HUDEP-2 (cell line): ENCODE measurements at regions not wholly inside any gene's neighbourhood (a gene's known extent, or its start where the extent isn't known, plus 50 kb on each side); places are given as distances from the start of the nearest gene placed in this dataset.

Experiments
- DNase-seq, 76 experiments: peaks; one replicate each; lab custom pipeline; 2025; ENCODE audit not compliant: unreplicated experiment in 76 of 76; lab: John Stamatoyannopoulos, UW

- no peak for DNase-seq
These were observed 929.8 kb upstream of the CNTNAP5 start for GRCh38 chr2:123095219-123095835.

- DNase-seq: no peak
These were observed 926.5 kb upstream of the CNTNAP5 start for GRCh38 chr2:123098619-123099018.

GRCh38 chr2:123101434-123101833 is 923.7 kb upstream of the CNTNAP5 start:
- no peak for DNase-seq

- no peak for DNase-seq
These were observed 921.2 kb upstream of the CNTNAP5 start for GRCh38 chr2:123103902-123104301.

GRCh38 chr2:123116595-123116994 is 908.5 kb upstream of the CNTNAP5 start:
- no peak for DNase-seq

GRCh38 chr2:123127236-123127635 is 897.9 kb upstream of the CNTNAP5 start:
- DNase-seq: no peak

GRCh38 chr2:123128951-123129350 is 896.1 kb upstream of the CNTNAP5 start:
- DNase-seq: no peak

- DNase-seq: no peak
These were observed 888.7 kb upstream of the CNTNAP5 start for GRCh38 chr2:123136419-123136818.

GRCh38 chr2:123144082-123144481 is 881.0 kb upstream of the CNTNAP5 start:
- no peak for DNase-seq

- DNase-seq: no peak
These were observed 872.0 kb upstream of the CNTNAP5 start for GRCh38 chr2:123153041-123153440.

- no peak for DNase-seq
These were observed 870.9 kb upstream of the CNTNAP5 start for GRCh38 chr2:123154195-123154594.

GRCh38 chr2:123157016-123157415 is 868.1 kb upstream of the CNTNAP5 start:
- no peak for DNase-seq

GRCh38 chr2:123162400-123163016 is 862.6 kb upstream of the CNTNAP5 start:
- no peak for DNase-seq

- no peak for DNase-seq
These were observed 861.7 kb upstream of the CNTNAP5 start for GRCh38 chr2:123163398-123163797.

GRCh38 chr2:123164216-123164615 is 860.9 kb upstream of the CNTNAP5 start:
- no peak for DNase-seq

GRCh38 chr2:123165616-123166015 is 859.5 kb upstream of the CNTNAP5 start:
- DNase-seq: no peak

- DNase-seq: no peak
These were observed 845.6 kb upstream of the CNTNAP5 start for GRCh38 chr2:123179526-123179925.

- DNase-seq: no peak
These were observed 829.1 kb upstream of the CNTNAP5 start for GRCh38 chr2:123195957-123196356.

- DNase-seq: no peak
These were observed 825.1 kb upstream of the CNTNAP5 start for GRCh38 chr2:123200035-123200434.

GRCh38 chr2:123207245-123207644 is 817.8 kb upstream of the CNTNAP5 start:
- DNase-seq: no peak

- DNase-seq: no peak
These were observed 815.9 kb upstream of the CNTNAP5 start for GRCh38 chr2:123209202-123209601.

GRCh38 chr2:123211181-123211580 is 813.9 kb upstream of the CNTNAP5 start:
- DNase-seq: no peak

GRCh38 chr2:123245156-123245555 is 779.9 kb upstream of the CNTNAP5 start:
- no peak for DNase-seq
